GM23338 (cell line): ENCODE measurements at regions not wholly inside any gene's neighbourhood (a gene's known extent, or its start where the extent isn't known, plus 50 kb on each side); places are given as distances from the start of the nearest gene placed in this dataset.

Experiments used
- ATAC-seq: fragments of 200-7000 bp; cut with Tn5 transposase; 3 replicates; pipeline ENCODE4 v1.9.1; 2020
- DNase-seq: peaks from one replicate; pipeline ENCODE4 v3.0.0-alpha.2; 2015; ENCODE audit warnings: low spot score
- H2AFZ ChIP-seq: fragments of 200-600 bp; sonication (generic); 2 replicates; pipeline ENCODE4 v1.8.0; 2016; ENCODE audit warnings: antibody characterized with exemption, mild to moderate bottlenecking, moderate library complexity
- H3F3A ChIP-seq: fragments of 200-600 bp; sonication (generic); replicated peaks from 2 replicates; pipeline ENCODE4 v1.8.0; 2017; ENCODE audit warnings: antibody characterized with exemption, mixed run types, low read depth
- H3K27ac ChIP-seq: fragments of 200-600 bp; sonication (generic); 2 replicates; pipeline ENCODE4 v1.6.1; 2016; ENCODE audit warnings: low read depth
- H3K27me3 ChIP-seq: fragments of 200-600 bp; sonication (generic); 2 replicates; pipeline ENCODE4 v1.8.0; 2016; ENCODE audit warnings: mild to moderate bottlenecking, mixed run types, moderate library complexity; ENCODE audit not compliant: insufficient read depth
- H3K36me3 ChIP-seq: fragments of 200-600 bp; sonication (generic); 2 replicates; pipeline ENCODE4 v1.8.0; 2016; ENCODE audit warnings: mild to moderate bottlenecking; ENCODE audit not compliant: insufficient read depth
- H3K4me1 ChIP-seq: fragments of 200-600 bp; sonication (generic); 2 replicates; pipeline ENCODE4 v1.8.0; 2016; ENCODE audit warnings: mild to moderate bottlenecking, moderate library complexity; ENCODE audit not compliant: insufficient read depth
- H3K4me2 ChIP-seq: fragments of 200-600 bp; sonication (generic); 2 replicates; pipeline ENCODE4 v1.7.1; 2017; ENCODE audit warnings: mixed run types
- H3K4me3 ChIP-seq: fragments of 200-600 bp; sonication (generic); 2 replicates; pipeline ENCODE4 v1.6.1; 2016; ENCODE audit warnings: mixed run types
- H3K79me2 ChIP-seq: fragments of 200-600 bp; sonication (generic); replicated peaks from 2 replicates; pipeline ENCODE4 v1.8.0; 2017; ENCODE audit warnings: mild to moderate bottlenecking; ENCODE audit not compliant: insufficient read depth
- H3K9me2 ChIP-seq: fragments of 200-600 bp; sonication (generic); 2 replicates; pipeline ENCODE4 v1.8.0; 2017; ENCODE audit not compliant: insufficient read depth
- H4K20me1 ChIP-seq: fragments of 200-600 bp; sonication (generic); replicated peaks from 2 replicates; pipeline ENCODE4 v1.8.0; 2017; ENCODE audit warnings: mild to moderate bottlenecking; ENCODE audit not compliant: insufficient read depth
- H3K27ac Mint-ChIP-seq: 2 replicates; pipeline ENCODE4 v1.8.0; 2020; ENCODE audit warnings: inconsistent platforms, mild to moderate bottlenecking, moderate library complexity, mixed read lengths
- H3K27me3 Mint-ChIP-seq: 3 replicates; pipeline ENCODE4 v1.8.0; 2022; ENCODE audit warnings: low read depth, mild to moderate bottlenecking, moderate library complexity, mixed read lengths, inconsistent platforms; ENCODE audit not compliant: insufficient read depth, poor library complexity
- H3K36me3 Mint-ChIP-seq: 3 replicates; pipeline ENCODE4 v1.8.0; 2021; ENCODE audit warnings: low read depth, mild to moderate bottlenecking, inconsistent platforms, moderate library complexity, mixed read lengths
- H3K4me1 Mint-ChIP-seq: 3 replicates; pipeline ENCODE4 v1.8.0; 2020; ENCODE audit warnings: mild to moderate bottlenecking, inconsistent platforms, mixed read lengths
- H3K4me3 Mint-ChIP-seq: 3 replicates; pipeline ENCODE4 v1.8.0; 2021; ENCODE audit warnings: moderate library complexity, mild to moderate bottlenecking, inconsistent platforms, mixed read lengths
- H3K9me3 Mint-ChIP-seq: 3 replicates; pipeline ENCODE4 v1.8.0; 2020; ENCODE audit warnings: moderate library complexity, mild to moderate bottlenecking, inconsistent platforms, mixed read lengths
- JUNB ChIP-seq: IDR thresholded peaks from one replicate; pipeline ENCODE4 v1.6.1; 2016; ENCODE audit warnings: antibody characterized with exemption; ENCODE audit not compliant: unreplicated experiment
- POLR2AphosphoS5 ChIP-seq: IDR thresholded peaks from 2 replicates; pipeline ENCODE4 v1.6.1; 2016; ENCODE audit warnings: antibody characterized with exemption, low read depth
- REST ChIP-seq: IDR thresholded peaks from one replicate; pipeline ENCODE4 v1.6.1; 2018; ENCODE audit warnings: antibody characterized with exemption; ENCODE audit not compliant: unreplicated experiment
- ZNF114 ChIP-seq: fragments of 250-450 bp; sonication (Bioruptor Pico); IDR thresholded peaks from 2 replicates; pipeline ENCODE4 v1.5.0; 2020; ENCODE audit warnings: mild to moderate bottlenecking, moderate library complexity
- ZNF331 ChIP-seq: fragments of 250-450 bp; sonication (Bioruptor Pico); IDR thresholded peaks from 2 replicates; pipeline ENCODE4 v1.5.0; 2020; ENCODE audit warnings: low read depth, mild to moderate bottlenecking, moderate library complexity
- ZNF462 ChIP-seq: fragments of 250-450 bp; sonication (Bioruptor Pico); IDR thresholded peaks from 2 replicates; pipeline ENCODE4 v1.5.0; 2020; ENCODE audit warnings: mild to moderate bottlenecking, moderate library complexity

GRCh38 chr4:19772581-19772980 lies 479.1 kb upstream of the SLIT2 start:
- DNase-seq (no peak), ATAC-seq (no peak)
- Histone ChIP-seq H3K4me2 (no peak overlapping the region), H2AFZ (no peak overlapping the region), H4K20me1 (no peaks in the 10 kb centered on the region), H3F3A (no peaks in the 10 kb centered on the region), H3K4me3 (no peak overlapping the region), H3K27ac (no peak overlapping the region), H3K79me2 (no peaks in the 10 kb centered on the region), H3K27me3 (no peaks in the 10 kb centered on the region), H3K36me3 (no peaks in the 10 kb centered on the region), H3K4me1 (no peaks in the 10 kb centered on the region), H3K9me2 (no peaks in the 10 kb centered on the region; the same call in 1 of the 2 replicates)
- Mint-ChIP-seq H3K27ac (no peak overlapping the region), H3K4me3 (no peak overlapping the region), H3K9me3 (peaks cover 11% of the 10 kb centered on the region; the same call in 2 of the 3 replicates), H3K27me3 (peaks cover 4% of the 10 kb centered on the region), H3K4me1 (no peaks in the 10 kb centered on the region), H3K36me3 (peaks cover 4% of the 10 kb centered on the region; the same call in 1 of the 3 replicates)
- no peak for TF ChIP-seq REST
- no peak for TF ChIP-seq ZNF462 (CRISPR knock-in tag)
- TF ChIP-seq ZNF114, result no peak
- TF ChIP-seq POLR2AphosphoS5, result no peak
- no peak for TF ChIP-seq JUNB
- TF ChIP-seq ZNF331 (CRISPR knock-in tag), result no peak
